NCI-H2171 treated with DMSO at 0.1 percent for 48 hours (cell line): ENCODE measurements at regions not wholly inside any gene's neighbourhood (a gene's known extent, or its start where the extent isn't known, plus 50 kb on each side); places are given as distances from the start of the nearest gene placed in this dataset.
"Not testable (repeated sequence)": the region's sequence is repeated elsewhere in the genome, so short reads cannot be mapped to it uniquely, and the experiment has no call there.

ENCODE experiments used
- DNase-seq: peaks from one replicate; lab custom pipeline; 2025; lab: John Stamatoyannopoulos, UW

DNA sequence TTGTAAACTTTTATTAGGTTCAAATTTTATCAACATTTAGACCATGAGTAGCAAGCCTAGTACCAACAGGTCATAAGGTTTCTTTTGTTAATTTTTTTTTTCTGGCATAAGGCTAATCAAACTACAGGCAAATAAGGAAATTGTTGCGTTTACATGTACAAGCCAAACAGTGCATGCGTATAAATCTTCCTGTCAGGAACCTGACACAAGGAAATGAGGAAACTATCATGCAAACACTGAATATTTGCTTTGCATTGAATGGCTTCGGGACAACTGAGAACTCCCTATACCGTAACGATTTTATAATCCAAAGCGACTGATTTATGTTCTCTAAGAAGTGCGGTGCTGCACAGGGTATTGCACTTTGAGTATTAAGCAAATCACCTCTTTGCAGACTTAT lies 133.0 kb upstream of the TRPC4 start:
- no peak for DNase-seq

DNA sequence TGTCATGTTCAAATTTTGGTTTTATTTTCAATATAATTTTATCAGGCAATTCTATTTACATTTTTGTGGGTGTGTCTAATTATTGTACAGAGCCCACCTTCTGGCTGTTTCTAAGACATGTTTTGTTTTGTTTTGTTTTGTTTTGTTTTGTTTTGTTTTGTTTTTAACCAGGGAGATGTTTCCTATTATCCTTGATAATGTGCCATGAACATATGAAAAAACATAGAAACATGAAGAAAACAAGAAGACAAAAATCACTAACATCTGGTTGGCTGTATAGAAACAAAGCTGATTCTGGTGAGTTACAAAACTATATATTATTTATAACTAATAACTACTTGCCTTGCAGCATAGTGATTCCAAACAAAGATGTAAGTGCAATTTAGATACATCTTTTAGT lies 128.1 kb upstream of the TRPC4 start:
- no peak for DNase-seq

DNA sequence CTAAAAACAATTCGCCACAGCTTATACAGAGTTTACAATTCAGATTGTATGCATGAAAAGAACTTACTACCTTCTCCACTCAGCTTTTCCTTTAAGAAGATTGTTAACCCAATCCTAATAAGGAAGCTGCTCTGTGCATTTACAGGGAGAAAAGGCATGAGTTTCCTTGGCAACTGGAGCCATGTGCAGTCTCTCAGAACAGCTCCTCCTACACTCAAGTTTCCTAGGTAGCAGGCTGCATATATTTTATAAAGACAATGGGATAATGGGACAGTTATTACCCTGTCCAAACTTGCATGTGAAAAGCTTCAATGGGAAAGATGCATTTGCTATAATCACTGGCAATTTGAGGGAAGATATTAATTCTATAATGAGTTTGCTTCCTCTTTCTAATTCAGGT lies 125.5 kb upstream of the TRPC4 start:
- no peak for DNase-seq

DNA sequence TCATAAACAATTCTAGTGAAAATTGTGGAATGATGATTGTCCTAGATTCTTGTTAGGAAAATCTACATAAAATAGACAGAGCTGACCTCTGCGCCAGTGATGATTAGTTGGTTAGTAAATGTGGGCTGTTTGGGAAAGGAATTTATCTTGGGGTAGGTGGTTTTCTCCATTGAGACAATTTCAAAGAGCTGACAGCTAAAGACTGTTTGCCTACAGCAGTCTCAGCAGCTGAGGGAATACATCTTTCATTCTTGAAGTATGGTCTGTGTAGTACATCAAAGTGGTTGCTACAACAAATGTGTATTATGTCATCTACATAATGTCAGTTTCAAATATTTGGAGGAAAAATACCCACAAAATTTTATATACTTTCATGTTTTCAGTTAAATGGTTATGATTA lies 117.2 kb upstream of the TRPC4 start:
- no peak for DNase-seq

DNA sequence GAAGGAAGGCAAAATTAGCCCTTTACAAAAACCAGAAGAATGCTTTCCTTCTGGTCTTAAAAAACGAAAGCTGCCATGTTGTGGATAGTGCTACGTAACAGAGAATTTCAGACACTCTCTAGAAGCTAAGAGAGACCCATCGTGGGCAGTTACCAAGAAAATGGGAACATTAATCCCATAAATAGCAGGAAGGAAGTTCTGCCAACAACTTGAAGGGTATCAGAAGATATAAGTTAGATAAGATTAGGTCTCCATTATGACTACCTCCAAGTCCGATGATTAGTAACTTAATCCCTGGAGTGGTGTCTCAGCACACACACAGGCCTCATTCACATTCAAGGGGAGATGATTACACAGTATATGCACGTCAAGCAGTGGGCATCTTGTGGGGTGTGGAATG lies 115.7 kb upstream of the TRPC4 start:
- DNase-seq: no peak

DNA sequence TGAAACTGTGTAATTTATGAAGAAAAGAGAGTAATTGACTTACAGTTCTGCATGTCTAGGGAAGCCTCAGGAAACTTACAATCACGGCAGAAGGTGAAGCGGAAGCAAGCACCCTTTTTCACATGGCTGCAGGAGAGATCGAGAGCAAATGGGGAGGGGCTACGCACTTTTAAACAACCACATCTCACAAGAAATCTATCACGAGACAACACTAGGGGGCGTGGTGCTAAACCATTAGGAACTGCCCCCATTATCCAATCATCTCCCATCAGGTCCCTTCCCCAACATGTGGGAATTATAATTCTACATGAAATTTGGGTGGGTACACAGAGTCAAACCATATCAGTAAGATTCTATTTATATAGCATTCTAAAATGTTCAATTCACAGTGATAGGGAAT lies 114.8 kb upstream of the TRPC4 start:
- DNase-seq: no peak

DNA sequence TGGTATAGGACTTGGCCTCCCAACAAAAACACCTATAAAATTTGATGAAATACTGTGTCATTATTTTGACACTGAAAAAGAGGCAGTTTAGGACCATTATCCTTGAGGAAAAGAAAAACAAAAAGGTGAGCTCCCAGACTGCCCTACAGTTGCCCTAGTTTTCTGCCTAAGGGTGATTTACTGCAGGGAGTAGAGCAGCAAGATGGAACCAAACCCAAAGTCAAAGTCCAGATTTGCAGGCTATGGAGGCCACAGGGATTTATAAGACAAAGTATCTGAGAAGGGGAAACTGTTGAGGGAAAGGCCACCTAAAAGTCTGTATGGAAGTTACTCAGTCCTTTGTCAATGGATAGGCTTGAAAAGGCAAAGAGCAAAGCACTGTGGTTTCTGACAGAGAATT lies 112.4 kb upstream of the TRPC4 start:
- DNase-seq: no peak

DNA sequence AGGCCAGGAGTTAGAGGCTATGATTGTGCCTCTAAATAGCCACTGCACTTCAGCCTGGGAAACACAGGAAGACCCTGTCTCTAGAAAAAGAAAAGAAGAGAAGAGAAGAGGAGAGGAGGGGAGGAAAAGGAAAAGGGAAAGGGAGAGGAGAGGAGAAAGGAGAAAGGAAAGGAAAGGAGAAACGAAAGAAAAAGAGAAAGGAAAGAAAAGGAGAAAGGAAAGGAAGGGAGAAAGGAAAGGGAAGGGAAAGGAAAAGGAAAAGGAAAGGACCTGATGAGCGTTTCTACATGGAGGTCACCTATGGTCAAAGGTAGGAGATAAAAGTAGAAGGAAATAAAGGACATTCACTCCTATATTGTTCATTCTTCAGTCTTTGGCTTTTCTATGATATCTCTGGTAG lies 109.1 kb upstream of the TRPC4 start:
- no peak for DNase-seq

DNA sequence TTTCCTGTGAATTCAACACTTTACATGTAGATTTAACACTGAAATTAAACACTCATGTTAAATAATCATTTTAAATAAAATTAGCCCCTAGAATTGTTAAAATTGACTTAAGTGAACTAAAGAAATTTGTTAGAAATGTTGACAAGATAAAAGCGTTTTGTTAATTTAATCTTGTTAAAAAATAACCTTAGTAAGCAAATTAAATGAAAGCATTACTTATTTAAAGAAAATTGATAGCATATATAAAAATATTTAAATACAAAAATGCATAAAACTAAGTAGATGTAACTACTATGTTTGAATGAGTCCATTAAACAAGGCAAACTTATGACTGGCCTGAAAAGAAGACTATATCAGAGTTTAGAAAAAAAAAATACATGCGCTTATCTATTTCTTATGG lies 99.0 kb upstream of the TRPC4 start:
- DNase-seq: no peak

DNA sequence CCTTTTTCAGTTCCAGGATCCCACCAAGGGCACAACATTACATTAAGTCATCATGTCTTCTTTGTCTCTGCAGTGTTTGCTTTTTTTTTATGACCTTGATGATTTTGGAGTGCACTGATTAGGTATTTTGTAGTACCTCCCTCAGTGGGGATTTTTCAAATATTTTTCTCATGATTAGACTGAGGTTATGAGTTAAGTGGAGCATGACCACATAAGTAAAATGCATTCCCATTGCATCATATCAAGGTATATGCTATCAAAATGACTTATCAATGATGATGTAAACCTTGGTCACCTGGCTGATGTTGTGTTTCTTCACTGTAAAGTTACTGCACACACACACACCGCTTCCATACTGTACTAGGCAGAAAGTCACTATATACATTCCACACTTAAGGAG lies 96.7 kb upstream of the TRPC4 start:
- DNase-seq: no peak

DNA sequence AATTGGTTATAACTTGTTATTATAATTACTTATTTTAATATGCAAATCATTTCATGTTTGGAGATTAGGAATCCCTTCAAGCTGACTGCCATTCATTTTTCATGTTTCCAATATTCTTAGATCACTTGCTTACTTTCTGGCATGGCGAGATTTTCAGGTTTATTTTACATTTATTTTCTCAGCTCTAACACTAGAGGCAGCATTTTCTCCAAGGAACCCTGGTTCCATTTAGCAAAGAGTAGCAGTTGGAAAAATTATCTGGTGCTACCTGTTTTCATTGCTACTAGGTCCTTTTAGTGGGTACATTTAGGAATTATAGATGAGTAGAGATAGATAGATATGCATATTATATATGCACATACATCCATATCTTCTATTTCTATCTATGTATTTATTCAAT lies 90.9 kb upstream of the TRPC4 start:
- DNase-seq: peak; percentile 0

DNA sequence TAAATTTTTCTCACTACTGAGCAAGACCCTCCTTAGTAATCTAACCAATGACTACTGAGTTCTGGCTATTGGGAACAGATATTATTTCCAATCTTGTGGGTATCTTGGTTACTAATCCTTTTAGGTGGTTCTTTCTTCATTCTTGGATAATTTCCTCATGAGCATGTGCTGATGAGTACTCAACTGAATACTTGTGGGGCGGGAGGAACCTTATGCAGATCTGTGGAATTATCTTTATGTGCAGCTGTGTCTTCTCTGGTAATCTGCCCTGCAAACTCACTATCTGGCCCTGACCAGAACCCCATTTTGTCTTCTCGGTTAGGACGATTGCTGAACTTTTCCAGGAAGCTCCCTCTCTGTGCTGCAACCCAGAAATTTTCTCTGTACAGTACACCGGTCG lies 89.7 kb upstream of the TRPC4 start:
- no peak for DNase-seq

DNA sequence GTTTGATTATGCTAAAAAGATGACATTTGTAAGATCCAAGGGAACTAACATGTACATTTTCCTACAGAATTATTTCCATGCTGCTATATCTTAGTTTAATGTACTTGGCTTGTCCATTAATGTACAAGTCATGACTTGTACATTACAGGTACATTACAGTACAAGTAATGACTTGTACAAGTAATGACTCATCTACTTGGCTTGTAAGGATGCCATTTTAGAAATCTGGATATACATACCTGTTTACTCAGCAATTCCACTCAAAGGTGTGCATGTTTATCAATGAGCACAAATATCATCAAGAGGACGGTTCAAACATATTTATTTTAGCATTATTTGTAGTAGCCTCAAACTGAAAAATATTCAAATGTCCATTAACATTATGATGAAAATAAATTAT lies 87.0 kb upstream of the TRPC4 start:
- no peak for DNase-seq

DNA sequence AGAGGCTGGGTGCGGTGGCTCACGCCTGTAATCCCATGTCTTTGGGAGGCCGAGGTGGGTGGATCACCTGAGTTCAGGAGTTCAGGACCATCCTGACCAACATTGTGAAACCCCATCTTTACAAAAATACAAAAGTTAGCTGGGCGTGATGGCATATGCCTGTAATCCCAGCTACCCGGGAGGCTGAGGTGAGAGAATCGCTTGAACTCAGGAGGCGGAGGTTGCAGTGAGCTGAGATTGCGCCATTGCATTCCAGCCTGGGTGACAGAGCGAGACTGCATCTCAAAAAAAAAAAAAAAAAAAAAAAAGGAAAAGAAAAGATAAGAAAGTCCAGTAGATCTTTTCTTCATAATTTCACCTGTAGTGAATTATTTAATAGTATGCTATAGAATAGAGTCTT lies 85.0 kb upstream of the TRPC4 start:
- DNase-seq: not testable (repeated sequence)

DNA sequence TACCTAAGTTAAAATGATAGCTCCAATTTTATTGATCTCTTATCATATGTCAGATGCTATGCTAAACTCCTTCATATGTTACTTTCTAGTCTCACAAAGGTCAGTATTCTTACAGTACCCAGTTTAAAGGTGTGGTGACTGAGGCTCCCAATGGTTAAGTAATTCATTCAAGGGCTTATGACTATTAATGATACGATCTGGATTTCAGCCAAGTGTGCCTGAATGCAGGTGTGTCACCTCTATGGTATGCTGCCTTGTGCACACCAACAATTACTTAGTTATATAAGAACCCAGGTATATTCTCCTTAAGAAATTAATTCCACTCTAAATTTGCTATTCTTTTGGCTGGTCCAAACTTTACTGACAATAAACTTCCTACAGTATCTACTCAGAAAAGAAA lies 84.6 kb upstream of the TRPC4 start:
- DNase-seq: no peak

DNA sequence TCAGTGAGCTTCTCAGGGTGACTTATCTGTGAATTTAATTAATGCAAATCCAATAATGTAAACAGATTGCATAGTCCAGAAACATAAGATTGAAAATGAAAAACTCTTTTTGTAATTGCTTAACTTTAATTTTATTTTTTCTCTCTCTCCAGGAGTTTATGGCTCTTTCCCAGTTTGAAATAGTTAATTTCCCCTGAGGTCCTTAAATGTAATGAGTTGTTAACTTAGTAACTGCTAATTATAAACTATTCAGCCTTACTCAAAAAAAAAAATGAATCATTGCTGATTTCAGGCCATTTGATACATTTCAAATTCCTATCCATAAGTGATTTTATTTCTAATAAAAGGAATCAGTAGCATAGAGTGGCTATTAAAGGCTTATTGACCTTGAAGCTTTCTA lies 84.1 kb upstream of the TRPC4 start:
- no peak for DNase-seq

DNA sequence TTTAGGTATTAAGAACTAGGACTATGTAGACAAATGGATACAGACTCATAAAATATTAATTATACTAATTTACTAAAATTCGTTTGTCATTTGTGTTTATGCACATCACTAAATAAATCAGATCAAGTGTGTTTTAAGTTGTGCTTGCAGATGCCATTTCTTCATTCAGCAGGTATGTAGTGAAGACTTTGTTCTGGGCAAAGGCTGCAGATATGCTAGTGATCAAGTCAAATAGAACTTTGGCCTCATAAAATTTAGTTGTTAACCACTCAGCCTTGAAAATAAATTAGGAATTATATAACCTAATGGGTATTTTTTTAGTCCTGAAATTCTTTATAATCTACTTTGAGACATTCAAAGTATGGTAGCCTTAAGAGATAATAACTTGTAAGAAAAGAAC lies 80.4 kb upstream of the TRPC4 start:
- no peak for DNase-seq

DNA sequence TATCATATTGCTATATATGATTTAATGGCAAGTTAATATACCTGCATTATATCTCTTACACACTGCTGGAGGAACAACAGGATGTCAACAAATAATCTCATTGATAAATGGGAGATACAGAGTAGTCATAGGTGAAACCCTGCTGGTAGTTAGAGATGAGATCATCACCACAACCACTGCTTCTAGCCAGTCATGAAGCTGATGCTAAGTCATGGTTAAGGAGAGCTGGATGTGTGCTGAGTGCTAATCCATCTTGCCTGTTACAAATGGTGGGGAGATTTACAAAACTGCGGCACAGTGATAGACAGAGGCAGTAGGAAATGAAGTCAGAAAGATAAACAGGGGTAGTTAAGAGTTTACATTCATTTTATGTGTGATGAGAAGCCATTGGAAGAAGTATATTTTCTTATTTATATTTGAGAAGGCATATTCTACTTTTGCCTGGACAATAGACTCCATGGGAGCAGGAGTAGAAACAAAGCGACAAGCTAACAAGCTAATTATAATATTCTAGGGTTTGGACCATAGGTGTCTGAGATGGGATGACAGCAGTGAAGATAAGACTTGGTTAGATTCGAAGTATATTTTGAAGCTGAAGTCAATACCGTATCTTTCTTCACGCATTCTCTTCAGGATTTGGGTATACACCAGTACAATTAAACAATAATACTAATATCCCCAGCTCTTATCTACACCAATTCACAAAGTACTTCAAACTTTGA lies 78.0 kb upstream of the TRPC4 start:
- no peak for DNase-seq

DNA sequence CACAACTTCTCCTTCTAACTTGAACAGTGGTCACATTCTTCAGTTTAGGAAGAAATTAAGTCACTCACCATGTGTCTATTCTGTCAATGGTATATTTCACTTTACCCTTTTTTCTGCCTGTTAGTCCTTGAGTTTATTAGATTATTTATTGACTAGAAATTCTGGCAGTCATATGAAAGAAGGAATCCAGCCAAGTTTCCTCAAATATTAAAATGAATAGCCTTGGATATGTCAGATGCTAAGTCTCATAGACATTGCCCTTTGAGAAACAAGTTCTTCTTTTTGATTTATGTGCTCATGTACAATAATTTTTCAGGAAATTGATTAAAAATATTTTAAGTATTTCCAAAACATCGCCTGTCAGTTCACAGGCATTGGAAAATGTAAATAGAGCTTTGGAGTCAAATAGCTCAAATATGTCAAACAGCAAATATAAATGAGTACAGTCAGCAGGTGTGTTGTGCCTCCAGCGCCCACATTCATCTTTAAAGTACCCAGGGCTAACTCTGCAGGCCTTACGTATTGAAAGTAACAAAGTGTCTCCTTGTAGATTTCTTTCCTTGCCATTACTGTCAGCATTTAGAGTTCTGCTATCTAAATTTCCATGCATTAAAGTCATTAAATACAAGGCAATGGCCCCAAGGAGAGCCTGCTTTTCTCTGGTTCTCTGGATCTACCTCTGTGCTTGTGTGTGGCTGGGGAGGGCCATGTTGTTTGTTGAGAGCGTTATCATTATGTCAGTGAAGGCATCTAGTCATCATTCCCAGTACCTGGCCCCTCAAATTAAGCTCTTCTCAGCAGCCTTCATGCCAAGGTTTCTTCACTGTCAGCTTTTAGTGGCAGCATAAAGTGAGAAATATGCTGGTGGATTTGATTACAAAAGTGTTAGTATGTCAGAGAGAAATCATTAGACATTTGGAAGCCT lies 76.3 kb upstream of the TRPC4 start:
- DNase-seq: no peak

DNA sequence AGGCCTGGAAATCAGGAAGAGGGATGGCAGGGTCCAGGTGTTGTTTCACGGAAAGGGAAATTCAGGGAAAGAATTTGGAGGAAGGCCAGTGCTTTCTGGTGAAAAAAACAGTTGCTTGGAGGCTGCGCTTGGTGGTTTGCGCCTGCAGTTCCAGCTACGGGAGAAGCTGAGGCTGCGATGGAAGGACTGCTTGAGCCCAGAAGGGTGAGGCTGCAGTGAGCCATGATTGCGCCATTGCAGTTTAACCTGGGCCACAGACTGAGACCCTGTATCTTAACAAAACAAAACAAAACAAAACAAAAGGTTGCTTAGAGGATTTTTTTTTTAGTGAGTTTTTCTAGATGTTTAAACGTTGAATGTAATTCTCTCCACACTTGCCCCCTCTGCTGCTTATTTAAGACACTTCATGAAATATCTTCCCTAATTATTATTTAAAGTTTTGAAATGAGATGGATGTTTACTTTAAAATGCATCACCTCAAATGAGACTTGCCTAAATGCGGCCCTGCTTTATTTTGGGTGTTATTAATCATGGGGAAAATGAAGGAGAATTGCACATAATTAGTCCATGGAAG lies 75.4 kb upstream of the TRPC4 start:
- DNase-seq: no peak

DNA sequence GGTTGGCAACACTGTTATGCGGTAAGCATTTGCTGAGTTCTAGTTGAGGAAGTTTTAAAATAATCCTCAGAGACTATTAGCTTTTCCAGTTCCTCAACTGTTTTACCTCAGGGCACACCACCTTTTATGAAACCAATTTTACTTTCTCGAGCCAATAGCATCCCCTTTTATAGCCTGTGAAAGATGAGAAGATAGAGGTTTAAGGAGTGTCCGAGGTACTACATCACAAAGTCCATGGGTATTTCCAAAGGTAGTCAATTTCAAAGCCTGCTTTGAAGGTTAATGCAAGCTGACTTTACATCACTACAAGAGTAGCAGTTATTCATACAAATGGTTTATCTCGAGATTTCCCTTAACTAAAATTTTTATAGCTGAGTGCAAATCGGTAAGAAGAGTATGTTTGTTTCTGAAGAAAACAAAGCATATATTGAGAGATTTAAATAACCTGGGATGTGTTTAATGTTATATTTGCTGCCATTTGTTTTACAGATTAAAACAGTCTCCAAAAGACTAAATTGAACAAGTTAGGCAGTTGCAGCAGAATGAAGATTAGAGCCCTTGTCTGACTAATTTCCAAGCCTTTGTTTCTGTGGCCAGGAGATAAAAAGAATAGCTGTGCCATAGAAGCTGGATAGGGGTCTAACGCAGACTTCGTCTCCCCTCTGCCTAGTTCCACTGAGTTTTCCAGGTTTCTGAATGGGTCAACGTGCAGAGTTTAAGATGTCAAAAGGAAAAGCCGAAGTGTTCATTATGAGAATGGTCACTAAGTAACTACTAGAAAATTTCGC lies 74.7 kb upstream of the TRPC4 start:
- DNase-seq: no peak

DNA sequence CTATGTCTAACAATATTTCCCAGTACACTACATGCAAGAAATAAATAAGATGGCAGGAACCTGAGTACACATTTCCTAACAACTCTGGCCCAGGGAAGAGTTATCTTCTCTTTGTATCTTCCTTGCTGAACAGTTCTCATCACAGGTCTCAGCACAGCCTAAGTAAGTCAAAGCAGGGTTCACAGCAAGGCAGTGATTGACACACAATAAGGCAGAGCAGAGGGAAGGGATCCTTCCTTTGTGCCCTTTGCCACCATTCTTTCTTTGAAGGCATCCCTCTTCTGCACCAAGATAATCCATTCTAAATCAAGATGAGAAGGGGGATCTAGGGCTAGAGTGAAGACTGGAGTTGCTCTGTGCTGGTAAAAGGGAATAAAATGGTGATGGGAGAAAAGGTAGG lies 73.4 kb upstream of the TRPC4 start:
- no peak for DNase-seq
